Endometrial microvascular endothelial cells (primary cell): ENCODE measurements at regions not wholly inside any gene's neighbourhood (a gene's known extent, or its start where the extent isn't known, plus 50 kb on each side); places are given as distances from the start of the nearest gene placed in this dataset.

Experiments
- in situ Hi-C: cut with HindIII; loops from 2 replicates; pipeline ENCODE4 v1.10.0; 2017; ENCODE audit warnings: low sequenced_read_pairs, low pct_unique_long_range_greater_than_20kb; ENCODE audit errors: inconsistent ontology term

DNA sequence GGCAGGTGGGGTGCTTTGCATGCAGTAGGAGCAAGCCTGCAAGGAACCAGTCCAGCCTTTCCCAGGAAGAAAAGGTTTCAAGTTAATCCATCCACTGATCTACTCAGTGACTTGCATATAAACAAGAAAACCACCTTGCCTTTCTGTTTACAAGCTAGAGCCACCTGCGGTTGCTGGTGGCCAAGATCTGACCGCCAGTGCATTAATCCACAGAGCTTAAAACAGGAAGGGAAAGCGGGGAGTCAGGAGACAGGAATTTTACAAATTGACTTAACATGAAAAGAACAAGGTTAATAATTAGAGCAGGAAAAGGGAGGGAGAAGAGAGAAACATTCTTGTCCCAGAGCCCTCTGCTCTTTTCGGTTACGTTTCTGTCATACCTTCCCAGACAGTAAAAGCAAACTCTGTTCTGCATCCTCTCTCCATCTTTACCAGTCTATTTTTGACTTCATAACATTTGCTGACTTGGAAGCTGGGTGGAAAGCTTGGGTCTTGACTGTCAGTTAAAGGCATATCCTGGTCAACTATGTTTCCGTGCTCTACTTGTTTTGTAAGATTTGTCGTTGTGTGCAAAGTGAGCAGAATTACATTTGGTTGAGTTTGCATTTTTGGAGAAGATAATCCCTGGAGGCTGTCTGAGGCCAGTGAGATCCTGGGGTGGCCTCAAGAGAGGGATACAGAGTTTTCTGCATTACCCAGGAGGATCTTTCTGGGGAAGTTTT, 760.6 kb downstream of the EFNB2 start:
- in situ Hi-C loops = no loop called here

DNA sequence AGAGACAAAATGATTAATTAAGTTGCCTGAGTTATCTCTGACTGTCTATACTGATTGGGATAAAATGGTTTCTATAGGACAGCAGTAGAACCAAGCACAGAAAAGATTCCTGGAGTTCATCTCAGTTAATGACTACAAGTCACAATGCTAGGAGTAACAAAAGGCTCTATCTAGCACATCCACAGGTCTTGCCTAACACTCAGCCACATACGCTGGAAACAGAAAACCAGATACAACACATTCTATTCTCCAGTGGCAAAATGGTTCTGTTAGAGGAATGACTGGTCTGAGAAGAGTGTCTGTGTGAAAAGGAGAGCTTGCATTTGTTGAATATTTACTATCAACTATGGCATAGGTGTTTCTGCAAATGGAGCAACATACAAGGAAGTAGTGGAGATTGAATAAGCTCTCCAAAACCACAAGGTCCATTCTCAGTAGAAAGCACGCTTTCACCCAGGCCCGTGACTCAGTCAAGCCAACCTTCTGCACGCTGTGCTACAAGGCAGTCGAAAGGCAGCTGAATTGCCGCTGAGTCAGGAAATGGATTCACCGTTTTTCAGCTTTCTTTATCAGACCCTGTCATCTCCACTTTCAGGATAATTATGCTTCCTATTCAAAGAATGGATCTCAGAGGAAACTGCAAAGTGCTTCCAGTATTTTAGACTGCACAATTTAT, 761.5 kb downstream of the EFNB2 start:
- in situ Hi-C loops = no loop called here

DNA sequence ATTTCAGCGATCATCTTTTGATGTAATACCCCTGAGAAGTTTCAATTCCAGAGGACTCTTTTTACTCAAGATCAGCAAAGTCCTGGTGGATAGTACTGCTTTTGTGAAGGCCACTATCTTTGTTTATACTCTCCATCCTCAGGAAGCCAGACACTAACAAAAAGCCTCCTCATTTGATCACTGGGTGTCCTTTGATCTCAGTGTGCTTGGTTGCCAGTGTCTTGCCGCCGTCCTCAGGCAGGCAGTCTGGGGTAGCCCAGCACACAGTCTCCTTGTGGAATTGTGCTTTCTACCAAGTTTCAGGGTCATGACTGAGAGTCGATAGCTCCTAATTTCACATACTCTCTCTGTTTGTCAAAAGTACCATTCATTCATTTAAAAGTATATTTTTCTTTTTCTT, 762.2 kb downstream of the EFNB2 start:
- in situ Hi-C loops = no loop called here

DNA sequence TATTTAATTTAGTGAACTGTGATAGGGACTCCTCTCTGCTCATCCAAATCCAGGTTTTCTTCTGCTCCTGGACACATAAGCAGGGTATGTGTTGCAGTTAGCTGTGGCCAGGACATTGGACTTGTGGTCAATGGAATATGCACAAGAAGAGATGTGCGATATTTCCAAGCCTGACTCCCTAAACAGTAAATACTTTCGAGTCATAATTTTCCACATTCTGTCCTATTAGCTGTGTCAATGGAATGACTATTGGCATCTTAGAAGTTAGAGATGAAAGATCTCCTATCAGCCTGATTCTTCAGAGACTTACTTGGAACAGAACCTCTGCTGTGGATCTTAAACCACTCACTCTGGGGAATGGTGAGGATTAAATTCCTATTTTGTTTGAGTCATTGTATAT, 771.0 kb downstream of the EFNB2 start:
- in situ Hi-C loops = no loop called here

DNA sequence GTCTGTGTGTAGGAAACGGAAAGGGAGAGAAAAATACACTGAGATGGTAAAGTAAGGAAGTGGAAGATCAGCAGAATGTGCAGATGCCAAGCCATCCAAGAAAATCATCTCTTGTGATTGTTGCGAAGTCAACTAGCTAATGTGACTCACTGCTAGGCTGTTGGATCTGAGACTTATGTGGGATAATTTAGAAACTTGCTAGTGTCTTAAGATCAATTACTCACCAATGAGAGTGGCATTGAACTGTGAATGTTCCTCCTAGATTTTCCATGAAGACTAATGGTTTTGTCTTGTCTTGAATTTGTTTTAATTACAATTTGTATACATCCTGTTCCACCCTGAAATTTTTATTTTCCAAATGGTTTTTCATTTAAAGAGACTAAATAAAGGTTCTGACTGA, 771.6 kb downstream of the EFNB2 start:
- in situ Hi-C loops = no loop called here

DNA sequence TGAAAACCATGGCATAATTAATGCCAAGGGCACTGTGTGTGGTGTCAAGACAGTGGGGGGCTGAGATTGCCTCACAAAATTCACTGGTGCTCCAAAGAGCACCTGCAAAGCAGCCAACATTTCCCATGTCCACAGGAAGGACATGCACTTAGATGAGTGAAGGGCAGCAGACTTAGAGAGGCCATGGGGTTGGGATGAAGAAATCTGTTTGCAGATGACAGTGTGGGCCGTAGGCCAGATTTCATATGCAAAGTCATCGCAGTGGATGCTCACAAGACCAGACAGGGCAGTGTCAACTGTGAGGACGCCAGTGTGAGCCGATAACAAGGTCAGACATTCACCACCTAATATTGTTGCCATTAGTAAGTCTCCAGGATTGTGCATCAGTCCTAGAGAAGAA, 773.4 kb downstream of the EFNB2 start:
- in situ Hi-C loops = no loop called here

DNA sequence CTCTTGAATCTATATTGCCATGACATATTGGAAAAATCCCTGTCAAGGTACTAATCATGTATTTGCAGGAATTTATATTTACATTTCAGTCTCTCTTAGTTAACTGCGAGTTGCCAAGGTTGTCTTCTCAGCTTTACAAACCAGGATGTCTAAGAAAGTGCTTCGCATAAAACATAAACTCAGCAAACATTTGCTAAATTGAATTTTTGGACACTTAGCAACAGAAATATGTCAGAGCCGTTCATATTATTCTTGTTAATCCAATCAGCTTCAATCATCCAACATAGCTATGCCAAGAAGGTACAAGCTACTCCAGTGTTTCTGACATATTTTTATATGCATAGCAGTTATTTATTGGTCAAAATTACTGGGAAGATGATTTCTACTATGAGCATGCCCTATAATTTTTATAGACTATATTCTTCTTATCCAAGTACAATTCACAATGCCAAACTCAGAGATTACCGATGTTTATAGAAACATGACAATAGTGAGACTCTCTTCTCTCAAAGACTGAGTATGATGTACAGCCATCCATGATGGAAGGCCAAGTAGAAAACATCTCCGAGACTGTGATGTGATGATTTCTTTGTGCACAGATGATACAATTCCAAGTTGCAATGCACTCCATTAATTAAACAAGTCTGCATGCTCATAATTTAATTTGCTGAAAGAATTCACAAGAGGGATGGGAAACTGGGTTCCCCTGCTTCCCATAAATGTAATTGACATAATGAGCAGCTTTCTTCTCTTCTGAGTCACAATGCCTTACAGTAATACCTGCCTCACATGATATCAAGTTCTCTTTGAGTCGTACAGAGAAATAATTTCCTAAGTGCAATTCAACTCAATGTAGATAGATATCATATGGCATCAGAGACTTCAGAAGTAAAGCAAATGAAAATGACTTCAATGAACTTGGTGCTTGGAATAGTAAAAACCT, 776.3 kb downstream of the EFNB2 start:
- in situ Hi-C loops = no loop called here

DNA sequence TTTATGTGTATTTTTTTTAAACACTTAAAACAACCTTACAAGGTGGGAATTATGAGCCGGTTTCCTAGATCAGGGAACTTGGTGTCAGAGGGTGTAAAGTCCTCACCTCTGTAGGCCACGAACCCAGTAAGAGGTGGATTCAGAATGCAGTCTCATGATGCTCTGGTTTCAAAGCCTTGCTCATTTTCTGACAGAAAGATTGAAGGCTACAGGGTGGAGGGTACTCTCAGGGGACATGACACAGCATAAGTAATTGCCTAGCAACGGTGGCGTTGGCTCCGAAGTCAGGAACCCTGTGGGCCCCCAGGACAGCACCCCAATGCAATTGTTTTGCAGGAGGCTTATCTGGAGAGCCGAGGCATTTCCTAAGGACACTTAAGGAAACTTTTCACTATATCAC, 794.7 kb downstream of the EFNB2 start:
- in situ Hi-C loops = no loop called here

DNA sequence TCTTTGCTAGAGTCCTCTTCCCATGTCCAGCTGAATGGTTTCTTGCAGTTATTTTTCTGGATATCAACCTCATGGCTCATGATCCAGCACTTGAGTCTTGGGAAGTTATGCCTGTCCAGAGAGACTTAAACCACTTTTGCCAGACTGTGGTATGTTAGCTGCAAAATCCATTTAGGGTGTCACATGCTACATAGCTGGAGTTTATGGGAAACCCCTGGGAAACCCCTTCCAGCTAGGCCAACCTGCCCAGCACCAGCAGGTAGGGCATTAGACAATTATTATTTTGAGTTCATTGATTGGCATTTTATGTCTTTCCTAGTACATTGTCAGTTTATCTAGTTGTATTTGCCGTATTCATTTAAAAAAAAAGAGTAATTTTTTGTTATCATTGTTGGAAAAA, 797.8 kb downstream of the EFNB2 start:
- in situ Hi-C loops = no loop called here

DNA sequence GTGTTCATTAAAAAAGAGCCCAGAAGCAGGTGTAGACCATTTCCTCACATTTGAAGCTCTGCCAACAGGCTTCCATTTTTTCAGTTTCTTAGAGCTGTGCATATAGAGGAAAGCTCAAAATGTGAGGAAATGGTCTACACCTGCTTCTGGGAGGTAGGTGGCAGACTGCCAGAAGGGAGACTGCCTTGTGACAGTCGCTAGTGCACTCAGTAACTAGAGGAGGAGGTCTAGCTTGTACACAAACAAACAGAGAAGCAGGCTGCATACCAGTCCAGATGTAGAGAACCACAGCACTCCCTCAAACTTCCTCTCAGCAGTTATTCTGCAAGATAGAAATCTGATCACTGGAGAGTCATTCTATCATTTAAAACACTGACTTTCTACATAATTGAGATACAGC, 800.2 kb downstream of the EFNB2 start:
- in situ Hi-C loops = no loop called here

DNA sequence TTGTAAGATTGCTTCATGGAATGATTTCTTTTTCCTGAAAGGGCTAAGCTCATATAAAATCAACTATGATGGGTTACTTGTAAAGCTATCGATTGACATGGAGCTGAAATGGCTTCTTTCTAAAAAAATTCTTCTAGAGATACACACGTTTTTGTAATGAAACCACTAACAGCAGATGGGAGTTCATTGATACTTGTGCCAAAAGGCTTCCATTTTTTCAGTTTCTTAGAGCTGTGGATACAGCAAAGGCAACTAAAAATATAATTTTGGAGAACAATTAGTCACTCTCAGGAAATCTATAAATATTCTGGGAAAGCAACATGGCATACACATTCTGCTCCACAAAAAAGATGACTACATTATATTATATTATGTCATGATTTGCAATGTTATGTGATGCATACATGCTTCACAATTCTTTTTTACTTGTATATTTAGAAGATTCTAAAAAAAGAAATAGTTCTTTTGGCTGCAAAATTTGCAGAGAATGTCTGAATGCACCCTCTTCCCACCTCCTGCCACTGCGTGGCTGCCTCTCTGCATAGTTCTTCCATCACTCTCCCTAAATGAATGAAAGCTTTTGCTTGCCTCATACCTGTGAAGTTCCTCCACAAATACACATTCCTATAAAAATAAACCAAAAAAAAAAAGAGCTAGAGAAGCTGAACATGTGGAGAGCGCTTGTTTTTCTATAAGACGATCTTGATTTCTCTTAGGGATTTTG, 802.5 kb downstream of the EFNB2 start:
- in situ Hi-C loops = no loop called here

DNA sequence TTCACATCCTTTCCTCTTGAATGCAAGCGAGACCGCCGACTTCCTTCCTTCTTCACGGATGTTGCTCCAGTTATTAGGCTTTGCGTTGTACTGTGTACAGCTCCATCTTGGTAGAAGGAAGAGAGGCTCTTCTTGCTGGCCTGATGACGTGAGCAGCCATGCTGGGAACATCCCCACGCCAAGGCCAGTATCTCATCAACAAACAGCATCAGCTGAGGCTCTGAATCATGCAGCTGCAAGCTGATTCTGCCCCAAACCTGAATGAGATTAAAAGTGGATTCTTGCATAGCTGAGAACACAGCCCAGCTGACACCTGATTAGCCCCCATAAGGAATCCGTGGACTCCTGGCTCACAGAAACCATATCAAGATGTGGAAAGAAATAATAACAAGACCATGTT, 809.6 kb downstream of the EFNB2 start:
- in situ Hi-C loops = no loop called here

DNA sequence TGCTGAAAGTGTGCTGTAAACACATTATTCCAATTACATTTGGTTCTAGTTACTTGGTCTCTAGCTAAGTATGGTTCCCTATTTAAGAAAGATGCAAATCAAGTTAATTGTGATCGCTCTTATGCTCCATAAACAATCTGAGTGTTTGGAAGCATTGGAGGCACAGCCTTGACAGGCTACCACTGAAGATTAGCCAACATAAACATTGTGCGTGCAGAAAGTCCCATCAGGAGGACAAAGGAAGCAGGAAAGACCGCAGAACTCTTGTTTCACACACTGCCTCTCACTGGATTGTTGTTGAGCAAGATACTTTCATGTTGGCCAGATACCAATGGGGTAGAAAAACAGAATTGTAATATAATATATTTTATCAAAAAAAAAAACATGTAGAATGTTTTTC, 814.4 kb downstream of the EFNB2 start:
- in situ Hi-C loops = no loop called here

DNA sequence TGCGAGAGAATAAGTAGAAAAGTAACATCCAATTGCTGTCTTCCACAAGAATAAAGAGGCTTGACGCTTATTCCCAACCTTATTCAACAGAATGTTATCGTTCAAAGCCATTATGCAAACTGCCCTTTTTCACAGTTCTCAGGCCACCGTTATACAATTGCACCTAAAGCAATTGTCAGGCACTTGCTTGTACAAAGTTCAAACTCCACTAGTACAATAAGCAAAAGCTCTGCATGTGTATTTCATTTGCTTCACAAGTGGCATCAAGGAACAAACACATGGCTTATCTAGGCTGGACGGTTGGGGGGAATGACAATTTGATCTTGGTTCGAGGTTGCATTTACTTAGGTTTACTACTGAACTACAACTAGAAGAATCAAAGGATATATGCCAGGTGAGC, 815.6 kb downstream of the EFNB2 start:
- in situ Hi-C loops = no loop called here

DNA sequence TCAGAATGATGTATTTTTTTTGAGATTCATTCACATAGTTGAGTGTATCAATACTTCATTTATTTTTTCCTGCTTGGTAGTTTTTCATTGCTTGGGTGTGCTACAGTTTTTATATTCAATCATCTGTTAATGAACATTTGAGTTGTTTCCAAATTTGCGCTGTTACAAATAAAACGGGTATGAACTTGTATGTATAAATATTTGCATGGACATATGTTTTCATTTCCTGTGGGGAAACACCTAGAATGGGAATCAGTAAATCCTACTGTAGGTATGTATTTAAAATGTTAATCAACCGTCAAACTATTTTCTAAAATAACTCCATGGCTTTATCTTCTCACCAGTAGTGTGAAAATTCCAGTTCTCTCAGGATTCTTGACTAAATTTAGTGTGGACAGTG, 826.3 kb downstream of the EFNB2 start:
- in situ Hi-C loops = no loop called here

DNA sequence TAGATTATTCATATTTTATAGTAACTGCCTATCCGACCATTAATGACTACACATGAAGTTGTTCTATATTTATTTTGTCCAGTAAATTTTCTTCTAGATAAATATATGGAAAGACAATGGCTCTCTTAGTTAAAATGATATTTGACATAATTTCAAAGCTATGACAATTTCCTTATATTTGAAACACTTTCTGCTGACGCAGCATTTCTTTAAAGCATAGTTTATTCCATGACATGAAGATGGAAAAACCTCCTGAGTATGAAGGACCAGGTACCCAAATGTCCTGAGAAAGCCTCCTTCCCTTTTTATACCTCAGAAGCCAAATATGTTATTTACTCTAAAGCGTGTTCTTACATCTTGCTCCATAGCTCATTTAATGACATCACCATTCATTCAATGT, 831.6 kb downstream of the EFNB2 start:
- in situ Hi-C loops = no loop called here

DNA sequence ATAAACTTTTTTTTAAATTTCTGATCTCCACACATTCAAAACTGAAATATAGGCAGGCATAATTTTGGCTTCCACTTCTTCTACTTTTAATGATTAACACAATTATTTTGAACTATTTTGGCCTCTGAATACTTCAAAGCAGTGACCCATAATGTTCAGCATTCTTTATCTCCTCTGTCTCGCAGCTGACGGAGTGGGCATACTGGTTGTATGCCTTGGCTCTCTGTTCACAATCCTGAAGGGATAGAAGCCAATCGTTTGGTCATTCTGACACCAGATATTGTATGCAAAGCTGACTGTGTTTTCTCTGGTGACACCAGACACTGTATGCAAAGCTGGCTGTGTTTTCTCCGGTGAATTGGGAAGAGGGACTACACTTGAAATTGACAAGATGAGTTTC, 833.0 kb downstream of the EFNB2 start:
- in situ Hi-C loops = no loop called here

DNA sequence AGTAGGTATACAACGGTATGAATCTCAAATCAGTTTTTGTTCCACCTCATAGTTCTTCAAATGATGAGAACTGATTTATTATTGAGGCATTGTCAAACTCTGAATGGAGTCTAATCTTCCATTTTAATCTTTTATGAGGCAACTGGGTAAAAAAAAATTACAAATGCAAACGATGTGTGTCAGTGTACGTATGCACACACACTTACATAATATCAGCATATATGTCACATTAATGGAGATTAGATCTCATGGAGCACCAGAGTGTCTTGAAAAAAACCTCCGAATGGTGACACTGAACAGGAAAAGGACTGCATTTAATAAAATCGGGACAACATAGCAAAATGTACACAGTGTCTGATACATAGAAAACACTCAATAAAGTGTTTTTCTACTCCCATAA, 842.7 kb downstream of the EFNB2 start:
- in situ Hi-C loops = no loop called here

DNA sequence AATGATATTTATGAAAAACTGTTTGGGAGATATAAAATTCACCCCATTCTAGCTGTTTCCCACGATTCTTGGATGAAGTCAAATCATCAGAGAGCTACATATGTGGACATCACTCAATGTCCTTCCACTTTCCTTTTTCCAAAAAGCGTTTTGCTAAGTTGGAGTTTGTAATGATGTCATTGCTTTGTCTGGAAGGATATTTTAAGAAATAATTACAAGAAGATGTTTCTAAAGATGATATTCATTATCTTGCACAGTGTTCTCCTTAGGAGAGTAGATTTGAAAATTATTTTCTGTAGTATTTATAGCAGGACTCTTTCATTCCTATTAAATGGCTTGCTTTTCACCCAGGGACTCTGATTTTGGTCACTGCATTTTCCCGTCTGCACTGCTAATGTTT, 851.2 kb downstream of the EFNB2 start:
- in situ Hi-C loops = no loop called here
